Tibial artery (tissue), 4 donors: ENCODE measurements at regions not wholly inside any gene's neighbourhood (a gene's known extent, or its start where the extent isn't known, plus 50 kb on each side); places are given as distances from the start of the nearest gene placed in this dataset.

Source experiments
- DNase-seq, 2 donors: peaks; one replicate each; pipeline ENCODE4 v3.0.0-alpha.2; 2019
- H3K27ac ChIP-seq, 2 donors: fragments of 200-600 bp; sonication (generic) in 1 of 2; 1 replicate in 1 of 2; 2 replicates in 1 of 2; pipeline ENCODE4 v1.5.1; 2018 to 2019; ENCODE audit warnings: mild to moderate bottlenecking in 1 of 2
- H3K27me3 ChIP-seq, 2 donors: fragments of 200-600 bp; sonication (generic) in 1 of 2; one replicate each; pipeline versions ENCODE4 v1.5.1 to v1.6.0; 2016 to 2019
- H3K36me3 ChIP-seq, 3 donors: fragments of 200-600 bp; sonication (generic) in 2 of 3; one replicate each; pipeline ENCODE4 v1.5.1; 2016 to 2019; ENCODE audit warnings: mild to moderate bottlenecking in 2 of 3
- H3K4me1 ChIP-seq, 4 donors: fragments of 200-600 bp; sonication (generic) in 2 of 4; 1 replicate in 3 of 4; 2 replicates in 1 of 4; pipeline ENCODE4 v1.5.1; 2016 to 2019
- H3K4me3 ChIP-seq, 2 donors: fragments of 200-600 bp; sonication (generic) in 1 of 2; 1 replicate in 1 of 2; 2 replicates in 1 of 2; pipeline ENCODE4 v1.5.1; 2018 to 2019; ENCODE audit warnings: mild to moderate bottlenecking in 2 of 2
- H3K9me3 ChIP-seq, 3 donors: fragments of 200-600 bp; sonication (generic) in 1 of 3; one replicate each; pipeline ENCODE4 v1.5.1; 2016 to 2019
- CTCF ChIP-seq, 2 experiments: fragments of 200-600 bp in 1 of 2; fragments of 450-650 bp in 1 of 2; IDR thresholded peaks; one replicate each; pipeline ENCODE4 v1.5.1; 2017 to 2019; ENCODE audit warnings: antibody characterized with exemption in 2 of 2, mild to moderate bottlenecking in 1 of 2, moderate library complexity in 1 of 2
- intact Hi-C: fragments of 100-400 bp; cut with DNase I; formaldehyde crosslinking; loops from one replicate; pipeline ENCODE4 v1.15.0; 2023; ENCODE audit warnings: low total_unique reads

- peaks cover 0 to 27% (median 6%) of the 10 kb centered on the region in 4 donors for H3K4me1 ChIP-seq
- no peak overlapping the region for H3K4me3 ChIP-seq
- no peaks in the 10 kb centered on the region for H3K27me3 ChIP-seq
- no peaks in the 10 kb centered on the region for H3K36me3 ChIP-seq
- no peak for DNase-seq
- H3K27ac ChIP-seq, result no peak overlapping the region
- intact Hi-C loops, result no loop called here
- H3K9me3 ChIP-seq, result no peaks in the 10 kb centered on the region
- no peak for TF ChIP-seq CTCF (IDR thresholded peaks at IDR 0.05)
These were observed 775.6 kb downstream of the LTN1 start for GRCh38 chr21:28216976-28217523.

GRCh38 chr21:28215214-28215954 is 777.3 kb downstream of the LTN1 start:
- no peaks in the 10 kb centered on the region for H3K9me3 ChIP-seq
- intact Hi-C loops, result no loop called here
- no peak overlapping the region for H3K4me3 ChIP-seq
- TF ChIP-seq CTCF (IDR thresholded peaks at IDR 0.05), result no peak
- H3K4me1 ChIP-seq, result peaks cover 0 to 21% (median 6%) of the 10 kb centered on the region in 4 donors
- DNase-seq, result peak in 1 of 2 donors; percentile 27
- no peaks in the 10 kb centered on the region for H3K27me3 ChIP-seq
- no peaks in the 10 kb centered on the region for H3K36me3 ChIP-seq
- H3K27ac ChIP-seq, result peak overlapping the region in 1 of 2 donors; percentile 16

GRCh38 chr21:28214786-28215185 is 777.9 kb downstream of the LTN1 start:
- Histone ChIP-seq H3K36me3 (no peaks in the 10 kb centered on the region), H3K9me3 (no peaks in the 10 kb centered on the region), H3K4me1 (peaks cover 0 to 18% (median 6%) of the 10 kb centered on the region in 4 donors), H3K4me3 (no peak overlapping the region), H3K27ac (peak overlapping the region in 1 of 2 donors; percentile 16), H3K27me3 (no peaks in the 10 kb centered on the region)
- no peak for TF ChIP-seq CTCF (IDR thresholded peaks at IDR 0.05)
- intact Hi-C loops, result no loop called here
- no peak for DNase-seq

- TF ChIP-seq CTCF (IDR thresholded peaks at IDR 0.05), result no peak
- H3K36me3 ChIP-seq, result no peaks in the 10 kb centered on the region
- intact Hi-C loops, result no loop called here
- H3K4me1 ChIP-seq, result peaks cover 0 to 18% (median 6%) of the 10 kb centered on the region in 4 donors
- H3K27me3 ChIP-seq, result no peaks in the 10 kb centered on the region
- no peak overlapping the region for H3K4me3 ChIP-seq
- H3K27ac ChIP-seq, result no peak overlapping the region
- H3K9me3 ChIP-seq, result no peaks in the 10 kb centered on the region
- no peak for DNase-seq
These were observed 779.4 kb downstream of the LTN1 start for GRCh38 chr21:28213261-28213660.

- H3K4me1 ChIP-seq, result peaks cover 0 to 18% (median 6%) of the 10 kb centered on the region in 4 donors
- no peak for TF ChIP-seq CTCF (IDR thresholded peaks at IDR 0.05)
- H3K27me3 ChIP-seq, result no peaks in the 10 kb centered on the region
- intact Hi-C loops, result no loop called here
- DNase-seq, result no peak
- H3K27ac ChIP-seq, result no peak overlapping the region
- H3K4me3 ChIP-seq, result no peak overlapping the region
- H3K9me3 ChIP-seq, result no peaks in the 10 kb centered on the region
- H3K36me3 ChIP-seq, result no peaks in the 10 kb centered on the region
These were observed 780.6 kb downstream of the LTN1 start for GRCh38 chr21:28212061-28212460.
